ENCODE measurements at regions not wholly inside any gene's neighbourhood (a gene's known extent, or its start where the extent isn't known, plus 50 kb on each side); places are given as distances from the start of the nearest gene placed in this dataset.

GRCh38 chr11:109667719-109668118 lies 245.7 kb downstream of the C11orf87 start:
- no peak for TF ChIP-seq EGR1 (IDR thresholded peaks at IDR 0.05)
- TF ChIP-seq NFIC (IDR thresholded peaks at IDR 0.05), result no peak
- no peak for TF ChIP-seq USF1 (IDR thresholded peaks at IDR 0.05)
- TF ChIP-seq EP300 (IDR thresholded peaks at IDR 0.05; ENCODE audit: borderline replicate concordance), result no peak
- no peak for TF ChIP-seq CREB1 (IDR thresholded peaks at IDR 0.05; ENCODE audit: low read depth)
- no peak for TF ChIP-seq YY1 (IDR thresholded peaks at IDR 0.05; ENCODE audit: low read depth)
- TF ChIP-seq CEBPB (IDR thresholded peaks at IDR 0.05), result no peak
- TF ChIP-seq MAX (IDR thresholded peaks at IDR 0.05), result no peak
- TF ChIP-seq ZBTB7A (IDR thresholded peaks at IDR 0.05; ENCODE audit: low read depth), result no peak
- no peak for TF ChIP-seq FOXM1 (IDR thresholded peaks at IDR 0.05; ENCODE audit: borderline replicate concordance, low read depth)
- TF ChIP-seq REST (IDR thresholded peaks at IDR 0.05; ENCODE audit: low read depth), result no peak
- TF ChIP-seq TEAD4 (IDR thresholded peaks at IDR 0.05), result no peak
- no peak for TF ChIP-seq RAD21 (IDR thresholded peaks at IDR 0.05; ENCODE audit: low read depth)
- no peak for TF ChIP-seq TAF1 (IDR thresholded peaks at IDR 0.05; ENCODE audit: low read depth)
- TF ChIP-seq TCF12 (IDR thresholded peaks at IDR 0.05; ENCODE audit: low read depth), result no peak

- TF ChIP-seq TEAD4 (IDR thresholded peaks at IDR 0.05) (no peak), USF1 (IDR thresholded peaks at IDR 0.05) (no peak), YY1 (IDR thresholded peaks at IDR 0.05; ENCODE audit: low read depth) (no peak), MAX (IDR thresholded peaks at IDR 0.05) (no peak), CEBPB (IDR thresholded peaks at IDR 0.05) (no peak), REST (IDR thresholded peaks at IDR 0.05; ENCODE audit: low read depth) (no peak)
Observed at GRCh38 chr11:109668973-109669634, 247.1 kb downstream of the C11orf87 start.

GRCh38 chr11:109677231-109677630 lies 255.2 kb downstream of the C11orf87 start:
- TF ChIP-seq EGR1 (IDR thresholded peaks at IDR 0.05) (no peak), TCF12 (IDR thresholded peaks at IDR 0.05; ENCODE audit: low read depth) (no peak), ZBTB7A (IDR thresholded peaks at IDR 0.05; ENCODE audit: low read depth) (no peak)

GRCh38 chr11:109677876-109678275 lies 255.9 kb downstream of the C11orf87 start:
- TF ChIP-seq EGR1 (IDR thresholded peaks at IDR 0.05), result no peak

- TF ChIP-seq MAX (IDR thresholded peaks at IDR 0.05), result no peak
- no peak for TF ChIP-seq NFIC (IDR thresholded peaks at IDR 0.05)
- TF ChIP-seq ZBTB7A (IDR thresholded peaks at IDR 0.05; ENCODE audit: low read depth), result no peak
- TF ChIP-seq CEBPB (IDR thresholded peaks at IDR 0.05), result no peak
- no peak for TF ChIP-seq YY1 (IDR thresholded peaks at IDR 0.05; ENCODE audit: low read depth)
Observed at GRCh38 chr11:109680127-109680526, 258.1 kb downstream of the C11orf87 start.

GRCh38 chr11:109695696-109696095 lies 273.7 kb downstream of the C11orf87 start:
- TF ChIP-seq USF1 (IDR thresholded peaks at IDR 0.05) (no peak), EP300 (IDR thresholded peaks at IDR 0.05; ENCODE audit: borderline replicate concordance) (no peak), EGR1 (IDR thresholded peaks at IDR 0.05) (no peak), TCF12 (IDR thresholded peaks at IDR 0.05; ENCODE audit: low read depth) (no peak), RAD21 (IDR thresholded peaks at IDR 0.05; ENCODE audit: low read depth) (no peak), ZBTB7A (IDR thresholded peaks at IDR 0.05; ENCODE audit: low read depth) (no peak), TAF1 (IDR thresholded peaks at IDR 0.05; ENCODE audit: low read depth) (no peak), REST (IDR thresholded peaks at IDR 0.05; ENCODE audit: low read depth) (no peak), CEBPB (IDR thresholded peaks at IDR 0.05) (no peak), CREB1 (IDR thresholded peaks at IDR 0.05; ENCODE audit: low read depth) (no peak), MAX (IDR thresholded peaks at IDR 0.05) (no peak), FOXM1 (IDR thresholded peaks at IDR 0.05; ENCODE audit: borderline replicate concordance, low read depth) (no peak), TEAD4 (IDR thresholded peaks at IDR 0.05) (no peak), NFIC (IDR thresholded peaks at IDR 0.05) (no peak), YY1 (IDR thresholded peaks at IDR 0.05; ENCODE audit: low read depth) (no peak)

Data from Ishikawa (cell line).